Stimulated activated CD8-positive, alpha-beta memory T cell treated with anti-CD3 and anti-CD28 coated beads, Interleukin-7, amount 100 ng/mL, for 4 hours (primary cell): ENCODE measurements at regions not wholly inside any gene's neighbourhood (a gene's known extent, or its start where the extent isn't known, plus 50 kb on each side); places are given as distances from the start of the nearest gene placed in this dataset.

Experiments
- DNase-seq, 2 donors: peaks; one replicate each; pipeline ENCODE4 v3.0.0-alpha.2; 2020; ENCODE audit warnings: low read depth in 2 of 2

- no peak for DNase-seq
Measured at GRCh38 chr7:70975754-70976153, 156.2 kb upstream of the GALNT17 start.

- DNase-seq: no peak
Measured at GRCh38 chr7:70986297-70986696, 145.6 kb upstream of the GALNT17 start.

- DNase-seq: no peak
Measured at GRCh38 chr7:70994176-70994575, 137.8 kb upstream of the GALNT17 start.

- no peak for DNase-seq
Measured at GRCh38 chr7:70997261-70997660, 134.7 kb upstream of the GALNT17 start.

GRCh38 chr7:71005109-71005508, 126.8 kb upstream of the GALNT17 start:
- DNase-seq: no peak

GRCh38 chr7:71009636-71010035, 122.3 kb upstream of the GALNT17 start:
- DNase-seq: no peak

- no peak for DNase-seq
Measured at GRCh38 chr7:71015252-71015900, 116.6 kb upstream of the GALNT17 start.

GRCh38 chr7:71016401-71016800, 115.5 kb upstream of the GALNT17 start:
- no peak for DNase-seq

- DNase-seq: no peak
Measured at GRCh38 chr7:71017602-71018001, 114.3 kb upstream of the GALNT17 start.

GRCh38 chr7:71019706-71020105, 112.2 kb upstream of the GALNT17 start:
- DNase-seq: no peak

GRCh38 chr7:71021131-71021530, 110.8 kb upstream of the GALNT17 start:
- no peak for DNase-seq

GRCh38 chr7:71026680-71027079, 105.3 kb upstream of the GALNT17 start:
- DNase-seq: no peak

GRCh38 chr7:71034243-71034642, 97.7 kb upstream of the GALNT17 start:
- DNase-seq: no peak

- DNase-seq: no peak
Measured at GRCh38 chr7:71042591-71042990, 89.4 kb upstream of the GALNT17 start.

GRCh38 chr7:71050492-71050891, 81.5 kb upstream of the GALNT17 start:
- DNase-seq: no peak

GRCh38 chr7:71055504-71055903, 76.4 kb upstream of the GALNT17 start:
- DNase-seq: no peak

GRCh38 chr7:71077743-71078476, 54.0 kb upstream of the GALNT17 start:
- no peak for DNase-seq
